NCI-H2171 (cell line): ENCODE measurements at regions not wholly inside any gene's neighbourhood (a gene's known extent, or its start where the extent isn't known, plus 50 kb on each side); places are given as distances from the start of the nearest gene placed in this dataset.
"Not testable (repeated sequence)": the region's sequence is repeated elsewhere in the genome, so short reads cannot be mapped to it uniquely, and the experiment has no call there.

Source experiments
- DNase-seq: peaks from one replicate; lab custom pipeline; 2025; lab: John Stamatoyannopoulos, UW

- not testable (repeated sequence) for DNase-seq
Observed at GRCh38 chr17:22310292-22310691, 618.0 kb downstream of the KCNJ18 start.

GRCh38 chr17:22310717-22311686, 618.7 kb downstream of the KCNJ18 start:
- DNase-seq: no peak

- not testable (repeated sequence) for DNase-seq
Observed at GRCh38 chr17:22321001-22321400, 628.7 kb downstream of the KCNJ18 start.

GRCh38 chr17:22322893-22323550, 630.7 kb downstream of the KCNJ18 start:
- DNase-seq: not testable (repeated sequence)

GRCh38 chr17:22337467-22337866, 645.1 kb downstream of the KCNJ18 start:
- DNase-seq: no peak

GRCh38 chr17:22356603-22357002, 664.3 kb downstream of the KCNJ18 start:
- DNase-seq: not testable (repeated sequence)

- not testable (repeated sequence) for DNase-seq
Observed at GRCh38 chr17:22370988-22371387, 678.7 kb downstream of the KCNJ18 start.

GRCh38 chr17:22373911-22374310, 681.6 kb downstream of the KCNJ18 start:
- no peak for DNase-seq

- DNase-seq: no peak
Observed at GRCh38 chr17:22374741-22375140, 682.4 kb downstream of the KCNJ18 start.

- not testable (repeated sequence) for DNase-seq
Observed at GRCh38 chr17:22376747-22377146, 684.4 kb downstream of the KCNJ18 start.

GRCh38 chr17:22378748-22379147, 686.4 kb downstream of the KCNJ18 start:
- not testable (repeated sequence) for DNase-seq

GRCh38 chr17:22381589-22381988, 689.3 kb downstream of the KCNJ18 start:
- DNase-seq: not testable (repeated sequence)

- not testable (repeated sequence) for DNase-seq
Observed at GRCh38 chr17:22383772-22384460, 691.6 kb downstream of the KCNJ18 start.

- not testable (repeated sequence) for DNase-seq
Observed at GRCh38 chr17:22384461-22384800, 692.1 kb downstream of the KCNJ18 start.

- DNase-seq: not testable (repeated sequence)
Observed at GRCh38 chr17:22398446-22398845, 706.1 kb downstream of the KCNJ18 start.

- DNase-seq: not testable (repeated sequence)
Observed at GRCh38 chr17:22399037-22399436, 706.7 kb downstream of the KCNJ18 start.

GRCh38 chr17:22405080-22405479, 712.8 kb downstream of the KCNJ18 start:
- DNase-seq: not testable (repeated sequence)

GRCh38 chr17:22409160-22409751, 716.9 kb downstream of the KCNJ18 start:
- DNase-seq: no peak

GRCh38 chr17:22410136-22410535, 717.8 kb downstream of the KCNJ18 start:
- no peak for DNase-seq

- DNase-seq: no peak
Observed at GRCh38 chr17:22411185-22411784, 719.0 kb downstream of the KCNJ18 start.

GRCh38 chr17:22435231-22435974, 743.1 kb downstream of the KCNJ18 start:
- no peak for DNase-seq
